ENCODE measurements at regions not wholly inside any gene's neighbourhood (a gene's known extent, or its start where the extent isn't known, plus 50 kb on each side); places are given as distances from the start of the nearest gene placed in this dataset.

- Histone ChIP-seq H3K27me3 (ENCODE audit: control insufficient read depth in 1 of 2, insufficient read depth in 2 of 2, low read length in 2 of 2) (no peaks in the 10 kb centered on the region), H3K4me3 (ENCODE audit: low read length) (no peak overlapping the region), H3K9me3 (ENCODE audit: control insufficient read depth in 1 of 2, insufficient read depth in 1 of 2, low read length in 2 of 2) (no peaks in the 10 kb centered on the region), H3K27ac (ENCODE audit: low read depth in 1 of 2, low read length in 2 of 2) (no peak overlapping the region), H3K4me1 (ENCODE audit: insufficient read depth, low read length) (no peaks in the 10 kb centered on the region), H3K36me3 (ENCODE audit: insufficient read depth, low read length) (no peaks in the 10 kb centered on the region)
- ATAC-seq (ENCODE audit: poor library complexity) (no peak), DNase-seq (no peak)
- Mint-ChIP-seq H3K27ac (no peak overlapping the region), H3K4me1 (ENCODE audit: low read depth) (no peaks in the 10 kb centered on the region), H3K9me3 (no peaks in the 10 kb centered on the region), H3K4me3 (no peak overlapping the region), H3K36me3 (ENCODE audit: low read depth) (no peaks in the 10 kb centered on the region), H3K27me3 (peaks cover 9% of the 10 kb centered on the region)
- intact Hi-C loops (cut with DNase I, micrococcal nuclease), result no loop called here
- TF ChIP-seq, protein P1, sequence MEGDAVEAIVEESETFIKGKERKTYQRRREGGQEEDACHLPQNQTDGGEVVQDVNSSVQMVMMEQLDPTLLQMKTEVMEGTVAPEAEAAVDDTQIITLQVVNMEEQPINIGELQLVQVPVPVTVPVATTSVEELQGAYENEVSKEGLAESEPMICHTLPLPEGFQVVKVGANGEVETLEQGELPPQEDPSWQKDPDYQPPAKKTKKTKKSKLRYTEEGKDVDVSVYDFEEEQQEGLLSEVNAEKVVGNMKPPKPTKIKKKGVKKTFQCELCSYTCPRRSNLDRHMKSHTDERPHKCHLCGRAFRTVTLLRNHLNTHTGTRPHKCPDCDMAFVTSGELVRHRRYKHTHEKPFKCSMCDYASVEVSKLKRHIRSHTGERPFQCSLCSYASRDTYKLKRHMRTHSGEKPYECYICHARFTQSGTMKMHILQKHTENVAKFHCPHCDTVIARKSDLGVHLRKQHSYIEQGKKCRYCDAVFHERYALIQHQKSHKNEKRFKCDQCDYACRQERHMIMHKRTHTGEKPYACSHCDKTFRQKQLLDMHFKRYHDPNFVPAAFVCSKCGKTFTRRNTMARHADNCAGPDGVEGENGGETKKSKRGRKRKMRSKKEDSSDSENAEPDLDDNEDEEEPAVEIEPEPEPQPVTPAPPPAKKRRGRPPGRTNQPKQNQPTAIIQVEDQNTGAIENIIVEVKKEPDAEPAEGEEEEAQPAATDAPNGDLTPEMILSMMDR (IDR thresholded peaks at IDR 0.05), result no peak
- ChIA-PET CTCF (no interaction called here), POLR2A (no interaction called here)
Observed at GRCh38 chr2:240296476-240297255, 138.8 kb upstream of the GPC1 start.

DNA sequence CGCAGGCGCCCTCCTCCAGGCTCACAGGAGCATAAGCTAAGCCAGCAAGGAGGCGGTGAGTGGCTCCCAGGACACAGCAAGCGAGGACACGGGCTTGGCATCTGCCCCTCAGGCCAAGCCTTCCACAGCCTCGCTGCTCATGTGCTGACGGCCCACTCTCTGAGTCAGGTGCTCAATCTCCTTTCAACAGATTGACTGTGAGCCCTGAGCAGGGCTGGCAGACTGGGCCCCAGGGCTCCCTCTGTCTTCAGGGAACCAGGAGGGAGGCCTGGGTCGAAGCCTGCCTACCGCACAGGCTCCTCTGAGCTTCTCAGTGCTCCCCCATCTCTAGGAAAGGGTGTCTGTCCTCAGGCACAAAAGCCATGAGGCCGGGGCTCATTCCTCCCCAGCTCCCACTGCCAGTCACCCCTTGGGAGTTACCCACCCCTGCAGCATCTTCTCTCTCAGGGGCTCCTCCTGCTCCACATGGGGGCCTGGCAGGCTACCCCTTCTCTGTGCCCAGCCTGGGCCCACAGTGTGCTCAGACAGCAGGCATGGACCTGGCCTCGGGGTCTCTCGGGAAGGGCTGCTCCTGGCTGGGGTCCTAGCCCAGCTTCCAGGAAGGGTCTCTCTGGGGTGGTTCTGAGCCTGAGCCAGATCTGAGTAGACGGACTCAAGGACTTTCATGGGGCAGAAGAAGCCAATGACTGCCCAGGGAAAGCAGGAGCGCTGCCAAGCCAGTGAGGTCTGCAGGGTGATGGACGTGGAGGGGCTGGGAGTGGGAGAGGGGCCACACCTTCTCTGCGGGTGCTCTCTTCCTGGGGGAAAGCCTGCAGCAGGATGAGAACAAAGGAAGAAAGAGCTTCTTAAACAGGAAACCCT is 138.0 kb upstream of the GPC1 start:
- TF ChIP-seq, protein P1 (IDR thresholded peaks at IDR 0.05), result no peak
- H3K36me3 ChIP-seq (ENCODE audit: insufficient read depth, low read length), result no peaks in the 10 kb centered on the region
- H3K4me3 Mint-ChIP-seq, result no peak overlapping the region
- no peak overlapping the region for H3K27ac Mint-ChIP-seq
- H3K4me1 ChIP-seq (ENCODE audit: insufficient read depth, low read length), result no peaks in the 10 kb centered on the region
- intact Hi-C loops (cut with DNase I, micrococcal nuclease), result no loop called here
- H3K27me3 Mint-ChIP-seq, result peaks cover 15% of the 10 kb centered on the region
- no peak overlapping the region for H3K4me3 ChIP-seq (ENCODE audit: low read length)
- no peaks in the 10 kb centered on the region for H3K36me3 Mint-ChIP-seq (ENCODE audit: low read depth)
- H3K27ac ChIP-seq (ENCODE audit: low read depth in 1 of 2, low read length in 2 of 2), result no peak overlapping the region
- no peak for ATAC-seq (ENCODE audit: poor library complexity)
- DNase-seq, result no peak
- no peaks in the 10 kb centered on the region for H3K27me3 ChIP-seq (ENCODE audit: control insufficient read depth in 1 of 2, insufficient read depth in 2 of 2, low read length in 2 of 2)
- H3K9me3 Mint-ChIP-seq, result no peaks in the 10 kb centered on the region
- H3K9me3 ChIP-seq (ENCODE audit: control insufficient read depth in 1 of 2, insufficient read depth in 1 of 2, low read length in 2 of 2), result no peaks in the 10 kb centered on the region
- ChIA-PET CTCF (no interaction called here), POLR2A (no interaction called here)
- no peaks in the 10 kb centered on the region for H3K4me1 Mint-ChIP-seq (ENCODE audit: low read depth)

- no peak overlapping the region for H3K27ac Mint-ChIP-seq
- Histone ChIP-seq H3K4me1 (ENCODE audit: insufficient read depth, low read length) (no peaks in the 10 kb centered on the region), H3K27me3 (ENCODE audit: control insufficient read depth in 1 of 2, insufficient read depth in 2 of 2, low read length in 2 of 2) (no peaks in the 10 kb centered on the region), H3K9me3 (ENCODE audit: control insufficient read depth in 1 of 2, insufficient read depth in 1 of 2, low read length in 2 of 2) (no peaks in the 10 kb centered on the region), H3K27ac (ENCODE audit: low read depth in 1 of 2, low read length in 2 of 2) (no peak overlapping the region), H3K36me3 (ENCODE audit: insufficient read depth, low read length) (no peaks in the 10 kb centered on the region), H3K4me3 (ENCODE audit: low read length) (no peak overlapping the region)
- H3K4me3 Mint-ChIP-seq, result no peak overlapping the region
- no peaks in the 10 kb centered on the region for H3K9me3 Mint-ChIP-seq
- ChIA-PET CTCF (no interaction called here), POLR2A (no interaction called here)
- DNase-seq (no peak), ATAC-seq (ENCODE audit: poor library complexity) (no peak)
- no peaks in the 10 kb centered on the region for H3K36me3 Mint-ChIP-seq (ENCODE audit: low read depth)
- H3K4me1 Mint-ChIP-seq (ENCODE audit: low read depth), result no peaks in the 10 kb centered on the region
- TF ChIP-seq, protein P1 (IDR thresholded peaks at IDR 0.05), result no peak
- peaks cover 15% of the 10 kb centered on the region for H3K27me3 Mint-ChIP-seq
- intact Hi-C loops (cut with DNase I, micrococcal nuclease), result no loop called here
Observed at GRCh38 chr2:240298117-240298790, 137.2 kb upstream of the GPC1 start.

Data from CD4-positive, alpha-beta T cell (primary cell).